ENCODE measurements at regions not wholly inside any gene's neighbourhood (a gene's known extent, or its start where the extent isn't known, plus 50 kb on each side); places are given as distances from the start of the nearest gene placed in this dataset.
A peak's percentile ranks its signal among the peaks of the same experiment; 100 is the strongest.
"Not testable (repeated sequence)": the region's sequence is repeated elsewhere in the genome, so short reads cannot be mapped to it uniquely, and the experiment has no call there.

GRCh38 chr12:9543341-9543740, 64.4 kb downstream of the KLRB1 start:
- DNase-seq: not testable (repeated sequence)

- not testable (repeated sequence) for DNase-seq
Observed at GRCh38 chr12:9542827-9543226, 64.9 kb downstream of the KLRB1 start.

- DNase-seq: not testable (repeated sequence)
Observed at GRCh38 chr12:9515925-9516324, 91.8 kb downstream of the KLRB1 start.

- DNase-seq: not testable (repeated sequence)
Observed at GRCh38 chr12:9512695-9513094, 95.0 kb downstream of the KLRB1 start.

GRCh38 chr12:9510392-9511011, 97.2 kb downstream of the KLRB1 start:
- DNase-seq: not testable (repeated sequence)

GRCh38 chr12:9509464-9510161, 98.1 kb downstream of the KLRB1 start:
- DNase-seq: no peak

- DNase-seq: no peak
Observed at GRCh38 chr12:9506746-9507145, 101.0 kb downstream of the KLRB1 start.

GRCh38 chr12:9503384-9503783, 104.3 kb downstream of the KLRB1 start:
- DNase-seq: not testable (repeated sequence)

- not testable (repeated sequence) for DNase-seq
Observed at GRCh38 chr12:9502845-9503244, 104.9 kb downstream of the KLRB1 start.

- DNase-seq: peak; percentile 35 to 89
Observed at GRCh38 chr12:9493325-9493724, 114.4 kb downstream of the KLRB1 start.

GRCh38 chr12:9481289-9481688, 126.4 kb downstream of the KLRB1 start:
- not testable (repeated sequence) for DNase-seq

- not testable (repeated sequence) for DNase-seq
Observed at GRCh38 chr12:9474197-9474596, 133.5 kb downstream of the KLRB1 start.

- DNase-seq: not testable (repeated sequence)
Observed at GRCh38 chr12:9473638-9474037, 134.1 kb downstream of the KLRB1 start.

GRCh38 chr12:9471501-9471900, 136.2 kb downstream of the KLRB1 start:
- not testable (repeated sequence) for DNase-seq

- not testable (repeated sequence) for DNase-seq
Observed at GRCh38 chr12:9470367-9470766, 137.3 kb downstream of the KLRB1 start.

- DNase-seq: not testable (repeated sequence)
Observed at GRCh38 chr12:9469956-9470355, 137.8 kb downstream of the KLRB1 start.

GRCh38 chr12:9469463-9469862, 138.3 kb downstream of the KLRB1 start:
- not testable (repeated sequence) for DNase-seq

GRCh38 chr12:9468998-9469397, 138.7 kb downstream of the KLRB1 start:
- peak; percentile 44 to 62 for DNase-seq

- DNase-seq: not testable (repeated sequence)
Observed at GRCh38 chr12:9468144-9468543, 139.6 kb downstream of the KLRB1 start.

- no peak for DNase-seq
Observed at GRCh38 chr12:9464408-9464807, 143.3 kb downstream of the KLRB1 start.

GRCh38 chr12:9455516-9455915, 152.2 kb downstream of the KLRB1 start:
- DNase-seq: not testable (repeated sequence)

GRCh38 chr12:9454021-9454420, 153.7 kb downstream of the KLRB1 start:
- DNase-seq: not testable (repeated sequence)

GRCh38 chr12:9450127-9450567, 157.6 kb downstream of the KLRB1 start:
- not testable (repeated sequence) for DNase-seq

GRCh38 chr12:9449657-9450126, 158.0 kb downstream of the KLRB1 start:
- DNase-seq: not testable (repeated sequence)

Measured in inflammatory macrophage treated with lipopolysaccharide for 1 hour (primary cell).